Right lobe of liver (tissue), 6 donors: ENCODE measurements at regions not wholly inside any gene's neighbourhood (a gene's known extent, or its start where the extent isn't known, plus 50 kb on each side); places are given as distances from the start of the nearest gene placed in this dataset.

Experiments used
- ATAC-seq, 4 donors: fragments of 200-7000 bp; cut with Tn5 transposase; one replicate each; pipeline ENCODE4 v1.9.1; 2020; ENCODE audit warnings: mild to moderate bottlenecking in 4 of 4, moderate library complexity in 4 of 4
- DNase-seq, 3 donors: peaks; one replicate each; pipeline ENCODE4 v3.0.0-alpha.2; 2020
- H3K27ac ChIP-seq, 3 donors: fragments of 200-600 bp; one replicate each; pipeline ENCODE4 v1.8.0; 2022
- H3K27me3 ChIP-seq, 2 donors: fragments of 200-600 bp; one replicate each; pipeline ENCODE4 v1.8.0; 2022
- H3K36me3 ChIP-seq, 4 donors: fragments of 200-600 bp; sonication (generic) in 1 of 4; one replicate each; pipeline versions ENCODE4 v1.5.1 to v1.8.0; 2017 to 2022; ENCODE audit warnings: control low read depth in 1 of 4
- H3K4me1 ChIP-seq, 4 donors: fragments of 200-600 bp; sonication (generic) in 1 of 4; one replicate each; pipeline versions ENCODE4 v1.5.1 to v1.8.0; 2017 to 2022; ENCODE audit warnings: control low read depth in 1 of 4
- H3K4me3 ChIP-seq, 3 donors: fragments of 200-600 bp; one replicate each; pipeline ENCODE4 v1.8.0; 2022
- H3K9me3 ChIP-seq, 4 donors: fragments of 200-600 bp; sonication (generic) in 1 of 4; one replicate each; pipeline versions ENCODE4 v1.5.1 to v1.8.0; 2017 to 2022; ENCODE audit warnings: control low read depth in 1 of 4
- POLR2A ChIP-seq: fragments of 450-650 bp; IDR thresholded peaks from one replicate; pipeline ENCODE4 v1.6.1; 2017; ENCODE audit warnings: antibody characterized with exemption, mild to moderate bottlenecking
- WGBS: methylation state at CpG from one replicate; pipeline ENCODE4 v1.1.6; 2018; ENCODE audit warnings: low coverage, low lambda C conversion rate; ENCODE audit not compliant: insufficient coverage; ENCODE audit errors: missing lambda C conversion rate; 5-methylcytosine and 5-hydroxymethylcytosine counted together
- intact Hi-C, 2 donors: fragments of 100-400 bp; cut with DNase I; formaldehyde crosslinking; loops; one replicate each; pipeline versions ENCODE4 v1.11.2 to v1.14.1; 2022
- TF ChIP-seq, protein P1 (sequence below), 4 donors: fragments of 200-600 bp in 3 of 4; fragments of 450-650 bp in 1 of 4; IDR thresholded peaks; one replicate each; pipeline versions ENCODE4 v1.5.1 to v1.8.0; 2016 to 2022; ENCODE audit warnings: antibody characterized with exemption in 4 of 4, mild to moderate bottlenecking in 2 of 4
- donor health status: DM: no; HTN: yes; CAD: no.
- donor health status: DM: no; HTN: no; CAD: no.
- donor health status: DM: no; HTN: no; CAD: no.
- donor health status: DM: no; HTN: yes; CAD: no.
- donor health status: DM: no; HTN: yes; CAD: no.

DNA sequence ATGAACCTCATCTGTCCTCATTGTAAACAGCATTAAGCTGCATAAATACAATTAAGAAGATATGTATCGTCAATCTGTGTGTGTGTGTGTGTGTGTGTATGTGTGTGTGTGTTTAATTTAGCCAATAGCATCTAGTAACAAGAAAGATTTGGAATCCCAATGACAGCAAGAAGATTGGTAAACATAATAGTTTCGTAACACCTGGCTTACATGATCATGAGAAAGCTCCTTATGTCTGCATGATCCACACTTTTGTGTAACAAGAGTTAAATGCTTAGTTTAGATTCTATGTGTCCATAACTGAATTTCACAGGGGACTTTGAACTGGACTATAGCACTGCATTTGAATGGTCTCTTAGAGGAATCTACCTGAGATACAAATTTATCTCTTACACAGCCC, 191.0 kb upstream of the BET1 start:
- H3K27ac ChIP-seq: no peak overlapping the region
- H3K27me3 ChIP-seq: no peaks in the 10 kb centered on the region
- H3K9me3 ChIP-seq: no peaks in the 10 kb centered on the region
- H3K4me3 ChIP-seq: no peak overlapping the region
- DNase-seq (no peak), ATAC-seq (no peak)
- TF ChIP-seq, protein P1, sequence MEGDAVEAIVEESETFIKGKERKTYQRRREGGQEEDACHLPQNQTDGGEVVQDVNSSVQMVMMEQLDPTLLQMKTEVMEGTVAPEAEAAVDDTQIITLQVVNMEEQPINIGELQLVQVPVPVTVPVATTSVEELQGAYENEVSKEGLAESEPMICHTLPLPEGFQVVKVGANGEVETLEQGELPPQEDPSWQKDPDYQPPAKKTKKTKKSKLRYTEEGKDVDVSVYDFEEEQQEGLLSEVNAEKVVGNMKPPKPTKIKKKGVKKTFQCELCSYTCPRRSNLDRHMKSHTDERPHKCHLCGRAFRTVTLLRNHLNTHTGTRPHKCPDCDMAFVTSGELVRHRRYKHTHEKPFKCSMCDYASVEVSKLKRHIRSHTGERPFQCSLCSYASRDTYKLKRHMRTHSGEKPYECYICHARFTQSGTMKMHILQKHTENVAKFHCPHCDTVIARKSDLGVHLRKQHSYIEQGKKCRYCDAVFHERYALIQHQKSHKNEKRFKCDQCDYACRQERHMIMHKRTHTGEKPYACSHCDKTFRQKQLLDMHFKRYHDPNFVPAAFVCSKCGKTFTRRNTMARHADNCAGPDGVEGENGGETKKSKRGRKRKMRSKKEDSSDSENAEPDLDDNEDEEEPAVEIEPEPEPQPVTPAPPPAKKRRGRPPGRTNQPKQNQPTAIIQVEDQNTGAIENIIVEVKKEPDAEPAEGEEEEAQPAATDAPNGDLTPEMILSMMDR (IDR thresholded peaks at IDR 0.05): no peak
- no peak for TF ChIP-seq POLR2A
- intact Hi-C loops: no loop called here
- no peaks in the 10 kb centered on the region for H3K4me1 ChIP-seq
- H3K36me3 ChIP-seq: no peaks in the 10 kb centered on the region
- WGBS: 45% methylated on average over 2 of the region's 2 CpGs

DNA sequence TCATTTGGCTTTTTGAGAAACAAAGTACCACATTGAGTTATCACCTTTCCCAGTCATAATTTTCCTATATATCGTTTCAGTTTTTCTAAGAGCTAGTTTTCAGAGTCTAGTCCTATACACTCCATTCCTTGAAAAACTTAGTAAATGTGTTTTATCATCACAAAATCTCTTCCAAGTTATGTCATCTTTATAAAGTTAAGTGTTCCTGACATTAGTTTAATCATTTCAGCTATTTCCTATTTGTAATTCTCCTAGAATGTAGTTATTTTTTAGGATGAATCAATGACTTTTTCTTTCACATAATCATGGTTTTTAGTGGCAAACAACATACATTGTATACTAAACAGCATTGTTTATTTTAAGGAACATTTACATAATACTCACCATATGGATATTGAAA, 191.7 kb upstream of the BET1 start:
- Histone ChIP-seq H3K27me3 (no peaks in the 10 kb centered on the region), H3K9me3 (no peaks in the 10 kb centered on the region), H3K4me3 (no peak overlapping the region), H3K4me1 (no peaks in the 10 kb centered on the region), H3K27ac (no peak overlapping the region), H3K36me3 (no peaks in the 10 kb centered on the region)
- 86% methylated on average over 1 of the region's 1 CpG for WGBS
- no peak for DNase-seq
- TF ChIP-seq, protein P1 (IDR thresholded peaks at IDR 0.05): no peak
- no peak for TF ChIP-seq POLR2A
- ATAC-seq: no peak
- intact Hi-C loops: no loop called here

DNA sequence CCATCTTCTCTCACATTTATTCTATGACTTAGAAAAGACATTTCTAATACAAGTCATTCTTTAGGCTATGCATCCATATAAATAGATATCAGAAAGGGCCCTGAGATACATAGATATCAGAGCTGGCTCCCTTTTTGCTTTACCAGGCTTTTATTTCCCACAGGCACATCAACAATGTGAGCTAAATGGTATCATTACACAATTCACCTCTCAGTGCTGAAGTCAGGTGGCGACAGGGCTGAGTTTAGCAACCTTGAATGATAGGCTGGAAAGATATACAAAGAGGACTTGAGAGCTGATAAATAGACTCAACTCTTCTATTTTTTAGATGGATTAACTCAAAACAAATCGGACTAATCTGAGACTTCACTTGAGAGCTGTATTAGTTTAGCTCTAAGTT, 189.2 kb upstream of the COL1A2 start:
- no peak for DNase-seq
- TF ChIP-seq, protein P1 (IDR thresholded peaks at IDR 0.05): no peak
- no peak for TF ChIP-seq POLR2A
- 52% methylated on average over 2 of the region's 2 CpGs for WGBS
- intact Hi-C loops: no loop called here
- Histone ChIP-seq H3K4me1 (no peaks in the 10 kb centered on the region), H3K27me3 (no peaks in the 10 kb centered on the region), H3K27ac (no peak overlapping the region), H3K9me3 (no peaks in the 10 kb centered on the region), H3K4me3 (no peak overlapping the region), H3K36me3 (no peaks in the 10 kb centered on the region)
- no peak for ATAC-seq

DNA sequence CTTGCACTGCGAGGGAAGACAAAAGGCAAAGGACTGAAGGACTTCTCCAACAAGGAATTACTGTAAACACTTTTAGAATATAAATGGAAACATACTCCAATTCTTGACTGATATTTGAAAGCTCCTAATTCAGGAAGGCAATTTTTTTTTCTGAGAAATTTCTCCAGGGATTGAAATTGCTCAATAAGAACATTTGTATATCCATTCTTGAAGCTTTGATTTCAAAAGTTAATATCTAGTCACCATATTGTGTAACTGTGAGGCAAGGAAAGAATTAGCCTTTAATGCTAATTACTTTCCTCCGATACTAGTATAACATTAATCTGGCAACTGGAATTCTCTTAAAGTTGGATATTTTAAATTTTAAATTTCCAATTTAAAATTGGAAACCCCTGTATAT, 188.4 kb upstream of the COL1A2 start:
- intact Hi-C loops: no loop called here
- no peaks in the 10 kb centered on the region for H3K9me3 ChIP-seq
- DNase-seq: no peak
- ATAC-seq: no peak
- 65% methylated on average over 2 of the region's 2 CpGs for WGBS
- H3K36me3 ChIP-seq: no peaks in the 10 kb centered on the region
- no peaks in the 10 kb centered on the region for H3K27me3 ChIP-seq
- H3K4me1 ChIP-seq: no peaks in the 10 kb centered on the region
- TF ChIP-seq, protein P1 (IDR thresholded peaks at IDR 0.05): no peak
- TF ChIP-seq POLR2A: no peak
- H3K4me3 ChIP-seq: no peak overlapping the region
- no peak overlapping the region for H3K27ac ChIP-seq

DNA sequence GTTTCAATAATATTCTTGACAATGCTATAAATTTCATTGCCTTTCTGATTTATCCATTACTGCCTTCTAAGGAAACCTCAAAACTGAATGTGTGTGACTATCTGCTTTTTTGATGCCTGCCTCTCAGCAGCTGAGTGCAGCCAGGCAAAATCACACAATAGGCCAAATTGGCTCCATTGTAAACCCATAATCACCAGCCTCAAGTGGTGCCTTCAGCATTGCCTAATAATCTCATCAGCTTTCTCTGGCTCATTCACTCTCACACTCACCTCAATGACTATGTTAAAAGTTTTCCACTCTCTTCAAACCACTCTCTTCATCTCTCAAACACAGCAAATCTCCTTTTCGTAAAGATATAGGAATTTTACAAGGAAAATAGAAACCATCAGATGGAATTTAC, 182.5 kb upstream of the COL1A2 start:
- Histone ChIP-seq H3K36me3 (no peaks in the 10 kb centered on the region), H3K9me3 (no peaks in the 10 kb centered on the region), H3K4me3 (no peak overlapping the region), H3K27ac (no peak overlapping the region), H3K27me3 (no peaks in the 10 kb centered on the region), H3K4me1 (no peaks in the 10 kb centered on the region)
- intact Hi-C loops: no loop called here
- WGBS: 44% methylated on average over 1 of the region's 1 CpG
- ATAC-seq: no peak
- TF ChIP-seq POLR2A: no peak
- TF ChIP-seq, protein P1 (IDR thresholded peaks at IDR 0.05): no peak
- no peak for DNase-seq
